Osteocyte (in vitro differentiated cells): ENCODE measurements at regions not wholly inside any gene's neighbourhood (a gene's known extent, or its start where the extent isn't known, plus 50 kb on each side); places are given as distances from the start of the nearest gene placed in this dataset.
"Not testable (repeated sequence)": the region's sequence is repeated elsewhere in the genome, so short reads cannot be mapped to it uniquely, and the experiment has no call there.

Experiments
- DNase-seq: peaks from one replicate; pipeline ENCODE4 v3.0.0; 2021; ENCODE audit warnings: mixed read lengths; ENCODE audit not compliant: unreplicated experiment; ENCODE audit errors: extremely low spot score
- H3K27ac Mint-ChIP-seq: one replicate; pipeline ENCODE4 v1.8.0; 2021; ENCODE audit warnings: mild to moderate bottlenecking, mixed read lengths; ENCODE audit not compliant: unreplicated experiment
- H3K27me3 Mint-ChIP-seq: one replicate; pipeline ENCODE4 v1.8.0; 2021; ENCODE audit warnings: mixed read lengths; ENCODE audit not compliant: unreplicated experiment
- H3K36me3 Mint-ChIP-seq: one replicate; pipeline ENCODE4 v1.8.0; 2021; ENCODE audit warnings: mixed read lengths; ENCODE audit not compliant: unreplicated experiment
- H3K4me1 Mint-ChIP-seq: one replicate; pipeline ENCODE4 v1.8.0; 2021; ENCODE audit warnings: mixed read lengths; ENCODE audit not compliant: unreplicated experiment
- H3K4me3 Mint-ChIP-seq: one replicate; pipeline ENCODE4 v1.8.0; 2021; ENCODE audit warnings: mild to moderate bottlenecking, moderate library complexity, mixed read lengths; ENCODE audit not compliant: unreplicated experiment
- H3K9me3 Mint-ChIP-seq: one replicate; pipeline ENCODE4 v1.8.0; 2021; ENCODE audit warnings: mixed read lengths; ENCODE audit not compliant: unreplicated experiment
- TF ChIP-seq, protein P1 (sequence below): fragments of 200-600 bp; sonication (generic); IDR thresholded peaks from 2 replicates; pipeline ENCODE4 v1.5.0; 2021; ENCODE audit warnings: antibody characterized with exemption, mild to moderate bottlenecking, moderate library complexity

- Mint-ChIP-seq H3K9me3 (no peaks in the 10 kb centered on the region), H3K36me3 (no peaks in the 10 kb centered on the region), H3K4me1 (no peaks in the 10 kb centered on the region), H3K27me3 (peaks cover 5% of the 10 kb centered on the region), H3K4me3 (no peak overlapping the region), H3K27ac (no peak overlapping the region)
- DNase-seq: no peak
- TF ChIP-seq, protein P1, sequence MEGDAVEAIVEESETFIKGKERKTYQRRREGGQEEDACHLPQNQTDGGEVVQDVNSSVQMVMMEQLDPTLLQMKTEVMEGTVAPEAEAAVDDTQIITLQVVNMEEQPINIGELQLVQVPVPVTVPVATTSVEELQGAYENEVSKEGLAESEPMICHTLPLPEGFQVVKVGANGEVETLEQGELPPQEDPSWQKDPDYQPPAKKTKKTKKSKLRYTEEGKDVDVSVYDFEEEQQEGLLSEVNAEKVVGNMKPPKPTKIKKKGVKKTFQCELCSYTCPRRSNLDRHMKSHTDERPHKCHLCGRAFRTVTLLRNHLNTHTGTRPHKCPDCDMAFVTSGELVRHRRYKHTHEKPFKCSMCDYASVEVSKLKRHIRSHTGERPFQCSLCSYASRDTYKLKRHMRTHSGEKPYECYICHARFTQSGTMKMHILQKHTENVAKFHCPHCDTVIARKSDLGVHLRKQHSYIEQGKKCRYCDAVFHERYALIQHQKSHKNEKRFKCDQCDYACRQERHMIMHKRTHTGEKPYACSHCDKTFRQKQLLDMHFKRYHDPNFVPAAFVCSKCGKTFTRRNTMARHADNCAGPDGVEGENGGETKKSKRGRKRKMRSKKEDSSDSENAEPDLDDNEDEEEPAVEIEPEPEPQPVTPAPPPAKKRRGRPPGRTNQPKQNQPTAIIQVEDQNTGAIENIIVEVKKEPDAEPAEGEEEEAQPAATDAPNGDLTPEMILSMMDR: no peak
These were observed 365.0 kb downstream of the KIF20B start for GRCh38 chr10:90066435-90066834.

GRCh38 chr10:90075995-90076394, 374.6 kb downstream of the KIF20B start:
- H3K27me3 Mint-ChIP-seq: no peaks in the 10 kb centered on the region
- no peaks in the 10 kb centered on the region for H3K36me3 Mint-ChIP-seq
- TF ChIP-seq, protein P1: no peak
- H3K4me1 Mint-ChIP-seq: no peaks in the 10 kb centered on the region
- DNase-seq: no peak
- no peak overlapping the region for H3K27ac Mint-ChIP-seq
- H3K9me3 Mint-ChIP-seq: no peaks in the 10 kb centered on the region
- H3K4me3 Mint-ChIP-seq: no peak overlapping the region

- TF ChIP-seq, protein P1: no peak
- no peak for DNase-seq
- H3K9me3 Mint-ChIP-seq: no peaks in the 10 kb centered on the region
- no peak overlapping the region for H3K27ac Mint-ChIP-seq
- no peak overlapping the region for H3K4me3 Mint-ChIP-seq
- H3K27me3 Mint-ChIP-seq: no peaks in the 10 kb centered on the region
- H3K4me1 Mint-ChIP-seq: no peaks in the 10 kb centered on the region
- no peaks in the 10 kb centered on the region for H3K36me3 Mint-ChIP-seq
These were observed 378.4 kb downstream of the KIF20B start for GRCh38 chr10:90079819-90080218.

GRCh38 chr10:90086606-90087190, 385.3 kb downstream of the KIF20B start:
- not testable (repeated sequence) for H3K27me3 Mint-ChIP-seq, H3K9me3 Mint-ChIP-seq, H3K27ac Mint-ChIP-seq, H3K4me3 Mint-ChIP-seq, DNase-seq, H3K4me1 Mint-ChIP-seq, H3K36me3 Mint-ChIP-seq

DNA sequence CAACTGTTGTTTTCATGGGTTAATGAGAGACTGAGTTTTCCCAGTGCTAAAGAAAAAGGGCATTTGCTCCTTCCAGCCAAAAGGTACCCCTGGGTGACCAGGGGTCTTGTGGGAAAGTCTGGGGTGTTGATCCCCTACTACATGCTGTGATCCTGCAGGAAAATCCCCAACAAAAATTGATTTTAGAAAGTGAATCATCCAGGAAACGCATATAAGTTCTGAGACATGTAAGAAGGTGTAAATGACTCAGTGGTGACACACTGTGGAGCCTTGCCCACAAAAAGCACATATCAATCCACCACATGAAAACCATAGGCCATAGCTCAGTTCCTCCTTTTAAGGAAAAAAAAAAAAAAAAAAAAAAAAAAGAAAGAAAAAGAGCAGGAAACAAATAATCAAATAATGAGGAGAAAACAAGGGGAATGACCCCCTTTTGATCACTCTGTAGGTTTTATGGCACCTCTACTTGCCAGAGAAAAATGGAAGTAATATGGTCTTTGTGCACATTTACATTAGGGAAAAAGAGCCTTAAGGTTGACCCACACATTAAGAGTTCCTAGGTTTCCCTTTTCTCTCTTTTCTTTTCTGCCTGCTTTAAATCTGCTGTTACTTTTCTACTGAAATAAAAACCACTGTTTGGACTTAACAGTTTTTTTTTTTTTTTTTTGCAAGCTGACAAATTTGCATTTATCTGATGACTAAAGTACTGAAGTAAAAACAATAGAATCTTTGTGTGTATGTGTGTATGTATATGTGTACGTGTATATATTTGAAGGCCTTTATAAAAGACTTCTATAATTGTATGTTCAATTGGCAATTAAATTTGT, 386.0 kb downstream of the KIF20B start:
- TF ChIP-seq, protein P1: no peak
- Mint-ChIP-seq H3K9me3 (no peaks in the 10 kb centered on the region), H3K36me3 (no peaks in the 10 kb centered on the region), H3K4me3 (no peak overlapping the region), H3K27ac (no peak overlapping the region), H3K27me3 (peaks cover 3% of the 10 kb centered on the region), H3K4me1 (no peaks in the 10 kb centered on the region)
- no peak for DNase-seq
